Kidney capillary endothelial cell (primary cell): ENCODE measurements at regions not wholly inside any gene's neighbourhood (a gene's known extent, or its start where the extent isn't known, plus 50 kb on each side); places are given as distances from the start of the nearest gene placed in this dataset.

Experiments used
- DNase-seq: peaks from one replicate; pipeline ENCODE4 v3.0.0-alpha.2; 2018; ENCODE audit warnings: low spot score

DNA sequence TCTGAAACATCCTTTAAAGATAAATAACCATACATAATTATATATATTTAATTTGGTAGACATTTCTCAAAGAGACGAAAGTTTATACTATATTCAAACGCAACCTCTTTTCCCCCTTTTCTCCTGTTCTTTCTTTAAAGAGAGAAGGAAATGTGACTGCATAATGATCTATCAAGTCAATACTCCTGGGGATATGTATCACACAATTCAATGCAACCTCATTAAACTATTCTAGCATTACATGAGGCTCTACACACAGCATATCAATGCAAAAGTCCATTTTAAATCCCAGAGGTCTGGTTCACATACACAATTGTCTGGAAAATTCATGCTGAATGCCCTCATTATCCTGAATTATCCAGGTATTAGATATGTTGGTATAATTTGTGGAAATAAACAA, 330.7 kb downstream of the LMX1A start:
- DNase-seq, result no peak

DNA sequence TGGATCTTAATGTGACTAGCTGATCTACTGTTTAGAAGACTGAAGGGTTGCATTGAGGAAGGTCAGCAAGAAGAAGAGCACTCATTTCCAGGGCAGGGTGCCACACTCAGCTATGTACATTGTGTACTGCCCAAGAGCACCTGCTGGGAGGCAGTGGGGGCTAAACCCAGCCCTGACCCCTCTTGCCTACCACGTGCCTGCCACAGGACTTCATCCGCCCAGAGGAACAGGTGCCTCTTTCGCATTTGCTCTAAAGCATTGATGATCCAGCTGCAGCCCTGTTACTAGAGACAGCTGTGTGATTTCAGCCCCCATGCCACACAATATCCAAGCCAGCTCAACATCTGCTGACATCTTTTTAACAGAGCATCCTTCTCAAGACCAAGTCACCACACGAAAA, 341.8 kb downstream of the LMX1A start:
- DNase-seq, result no peak

DNA sequence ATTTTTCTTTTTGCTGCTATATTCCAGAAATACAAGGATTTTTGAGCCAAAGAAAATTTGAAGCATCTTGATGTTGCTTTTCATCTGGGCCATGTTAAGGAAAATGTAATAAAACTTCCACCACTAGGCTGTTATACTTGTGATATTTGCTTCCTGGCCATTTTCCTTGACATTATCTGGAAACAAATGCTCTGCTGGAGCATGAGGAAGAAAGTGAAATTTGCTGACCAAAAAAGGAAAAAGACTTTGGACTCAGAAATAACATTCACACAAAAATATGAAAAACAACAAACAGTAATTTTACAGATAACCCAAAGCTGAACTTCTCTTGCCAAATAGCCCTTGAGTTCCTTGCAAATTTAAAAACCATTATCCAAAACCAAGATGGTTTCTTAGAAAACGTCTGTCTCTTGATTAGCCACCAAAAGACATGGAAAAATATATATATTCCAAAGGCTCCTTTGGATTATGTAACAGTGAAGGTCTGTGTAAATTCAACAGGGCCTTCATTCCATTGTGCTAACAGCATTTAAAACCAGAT, 344.5 kb downstream of the LMX1A start:
- DNase-seq, result no peak

DNA sequence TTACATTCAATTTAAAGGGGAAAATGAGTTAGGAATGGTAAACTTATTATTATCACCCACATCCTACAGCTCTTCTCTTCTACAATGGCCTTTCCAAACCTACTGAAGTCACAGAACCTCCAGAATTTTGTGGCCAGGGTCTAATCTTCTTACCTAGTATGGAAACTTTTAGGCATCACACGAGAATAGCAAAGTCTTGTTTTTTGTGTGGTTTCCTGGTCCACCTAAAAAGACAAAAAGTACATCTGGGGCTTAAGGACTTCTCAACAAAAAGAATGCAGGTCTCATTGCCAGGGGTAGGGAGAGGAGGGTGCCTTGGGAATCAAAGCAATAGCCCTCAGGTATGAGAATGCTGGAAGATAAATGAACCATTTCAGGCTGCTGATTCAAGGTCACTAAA, 345.3 kb downstream of the LMX1A start:
- DNase-seq, result no peak

DNA sequence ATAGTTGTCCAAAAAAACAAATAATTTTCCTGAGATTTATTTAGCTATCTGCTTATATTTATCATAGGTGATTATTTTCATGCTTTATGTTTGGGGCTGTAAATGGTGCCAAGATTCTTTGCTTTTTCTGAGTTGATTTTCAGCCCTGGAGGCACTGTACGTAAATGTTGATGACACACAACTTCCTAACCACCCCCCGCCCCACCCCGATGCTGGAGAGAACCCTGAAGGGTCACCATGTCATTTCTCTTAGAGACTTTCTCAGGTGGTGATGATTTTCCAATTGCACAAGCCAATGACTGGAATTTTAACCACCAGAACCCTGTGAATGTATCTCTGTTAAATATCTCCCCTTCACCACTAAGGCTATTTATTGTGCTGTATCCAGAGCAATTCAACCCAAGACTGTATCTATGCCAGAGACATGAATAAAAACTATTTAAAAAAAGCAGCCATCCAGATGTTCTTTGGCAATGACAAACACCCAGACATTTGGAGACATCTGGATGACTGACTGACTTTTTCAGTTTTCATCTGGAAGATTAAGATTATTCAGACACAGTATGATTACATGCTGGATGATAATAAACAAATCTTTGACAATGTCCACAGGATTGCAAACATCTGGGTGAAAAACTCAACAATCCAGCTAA, 346.0 kb downstream of the LMX1A start:
- no peak for DNase-seq

DNA sequence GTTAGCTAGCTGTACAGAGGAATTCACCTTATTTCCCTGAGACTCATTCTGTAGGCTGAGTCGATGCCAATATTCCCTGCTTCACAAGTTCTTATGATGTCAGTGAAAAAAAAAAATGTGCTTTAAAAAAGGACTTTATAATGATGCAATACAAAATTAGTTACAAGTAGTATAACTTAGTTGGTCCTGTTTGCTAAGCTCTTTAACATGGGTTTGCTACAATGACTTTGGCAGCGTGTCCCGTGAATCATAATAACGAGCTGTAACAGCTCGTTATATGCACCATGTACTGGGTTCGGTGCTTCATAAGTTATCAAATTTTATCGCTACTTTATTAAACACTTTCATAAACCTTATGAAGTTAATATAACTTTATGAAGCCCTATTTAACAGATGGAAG, 349.7 kb downstream of the LMX1A start:
- no peak for DNase-seq

DNA sequence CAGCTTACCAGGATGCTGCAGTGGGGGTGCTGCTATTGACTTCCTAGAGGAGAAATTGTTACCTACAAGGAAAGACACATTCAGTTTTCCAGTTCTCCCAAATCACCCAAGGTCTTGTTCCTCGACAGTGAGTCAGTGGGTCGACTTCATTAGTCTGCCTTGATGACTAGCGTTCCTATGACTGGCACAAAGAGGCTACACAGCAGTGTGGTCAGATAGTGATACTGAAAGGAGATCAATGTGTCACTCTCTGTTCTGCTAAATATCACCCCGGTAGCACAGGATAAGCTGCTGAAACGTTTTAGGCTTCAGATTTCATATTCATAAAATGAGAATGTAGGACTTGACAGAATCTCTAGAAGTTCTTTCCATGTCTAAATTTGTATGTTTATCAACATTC, 357.4 kb downstream of the LMX1A start:
- DNase-seq, result no peak

DNA sequence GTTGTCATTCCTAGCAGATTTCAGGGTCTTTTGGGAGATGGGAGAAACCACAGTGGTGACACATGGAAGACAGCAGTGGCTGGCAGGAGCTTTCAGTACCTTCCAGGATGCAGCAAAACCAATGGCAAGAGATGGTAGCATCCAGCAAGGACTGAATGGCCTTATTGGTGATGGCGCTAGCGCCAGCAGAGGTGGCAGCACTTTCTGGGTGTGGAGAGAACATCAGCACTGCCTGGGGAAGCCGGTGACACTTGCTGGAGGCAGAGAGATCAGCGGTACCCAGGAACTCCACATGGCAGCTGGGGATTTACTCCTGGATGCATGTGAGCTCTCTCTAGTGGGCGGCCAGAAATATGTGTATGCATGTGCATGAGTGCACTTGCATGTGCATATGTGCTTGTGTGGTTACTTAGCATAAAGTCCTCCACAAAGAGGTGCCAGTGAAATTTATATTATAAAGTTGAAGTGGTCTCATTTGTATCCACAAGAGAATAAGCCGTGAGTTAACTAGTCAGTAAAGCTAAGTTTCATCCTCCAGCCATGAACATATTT, 364.7 kb downstream of the LMX1A start:
- DNase-seq, result no peak

DNA sequence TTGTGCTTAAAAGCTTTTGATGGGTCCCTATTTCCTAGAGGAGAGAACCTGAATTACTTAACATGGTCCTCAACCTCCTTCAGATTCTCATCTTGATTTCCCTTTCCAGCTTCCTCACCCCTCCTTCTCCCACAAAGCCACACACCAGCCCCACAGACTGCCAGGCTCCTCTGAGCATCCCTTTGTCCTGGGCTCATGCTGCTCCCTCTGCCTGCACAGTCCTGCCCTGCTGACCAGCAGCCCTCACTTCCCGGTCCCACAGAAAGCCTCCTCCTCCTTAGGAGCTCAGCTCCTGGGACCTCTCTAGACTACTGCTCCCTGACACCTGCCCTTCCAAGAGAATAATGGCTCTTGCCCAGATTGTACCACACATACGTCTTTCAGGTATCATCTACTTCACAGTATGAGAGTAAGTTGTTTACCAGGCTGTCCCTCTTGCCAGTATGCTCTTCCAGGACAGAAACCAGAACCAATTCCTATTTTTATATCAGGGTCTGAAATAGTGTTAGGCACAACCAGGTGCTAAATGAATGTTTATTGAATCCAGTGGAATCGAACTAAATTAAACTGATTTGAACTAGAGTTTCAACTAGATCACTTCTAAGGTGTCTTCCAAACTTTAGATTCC, 373.4 kb downstream of the LMX1A start:
- no peak for DNase-seq

DNA sequence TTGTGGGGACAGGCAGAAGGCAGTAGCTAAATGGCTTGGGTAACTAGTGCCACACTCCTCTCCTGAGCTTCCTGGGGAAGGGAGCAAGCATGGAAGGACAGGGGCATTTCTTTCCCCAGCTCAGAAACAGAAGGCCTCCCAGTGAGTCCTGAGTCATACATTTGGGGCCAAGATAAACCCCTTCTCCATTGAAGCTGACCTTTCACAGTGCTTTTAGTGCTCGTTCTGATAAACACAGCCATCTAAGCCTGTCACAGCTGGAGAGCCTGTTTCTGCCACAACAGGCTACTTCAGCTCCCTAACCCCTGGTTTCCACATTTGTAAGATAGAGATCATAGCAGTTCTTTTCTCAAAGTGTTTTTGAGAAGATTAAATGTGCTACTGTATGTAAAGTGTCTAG, 374.0 kb downstream of the LMX1A start:
- DNase-seq, result no peak

DNA sequence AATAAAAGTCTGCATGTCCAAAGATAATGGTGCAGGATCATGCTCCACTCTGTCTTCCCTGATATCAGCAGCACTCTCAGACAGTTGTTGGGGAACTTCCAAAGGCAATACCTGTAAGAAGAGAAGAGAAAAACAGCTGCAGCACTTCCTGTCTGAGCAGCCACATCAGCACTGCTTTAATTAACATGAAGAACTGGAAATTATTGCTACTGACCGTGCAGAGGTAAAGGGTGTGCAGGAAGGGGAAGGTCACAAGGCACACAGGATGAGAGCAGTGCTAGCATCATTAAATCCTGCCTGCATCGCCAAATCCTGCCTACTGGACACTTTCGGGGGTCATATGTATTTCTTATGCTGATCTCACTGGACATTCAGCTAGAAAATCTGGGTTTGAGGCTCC, 379.0 kb downstream of the LMX1A start:
- DNase-seq, result no peak

DNA sequence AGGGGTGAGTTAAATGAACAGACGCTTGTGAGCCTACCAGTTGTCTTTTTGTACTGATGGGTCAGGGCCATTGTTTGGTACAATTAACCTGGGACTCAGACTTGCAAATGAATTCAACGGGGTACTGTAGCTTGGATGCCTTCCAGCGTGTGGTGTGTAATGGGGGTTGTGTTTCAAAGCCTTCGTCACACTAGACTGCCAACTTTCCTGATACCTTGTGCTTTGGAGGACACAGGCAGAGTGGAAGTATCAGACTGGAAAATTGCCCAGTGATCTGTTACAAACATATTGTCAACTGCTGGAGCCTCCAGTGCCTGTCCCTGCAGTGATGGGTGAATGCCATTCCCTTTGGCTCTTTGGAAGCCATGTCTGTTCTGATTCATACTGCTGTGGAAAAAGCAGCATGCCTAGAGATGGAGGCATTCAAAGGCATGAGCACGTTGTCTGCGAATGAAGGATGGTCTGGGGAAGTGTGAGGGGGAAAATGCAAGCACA, 384.5 kb downstream of the LMX1A start:
- no peak for DNase-seq

DNA sequence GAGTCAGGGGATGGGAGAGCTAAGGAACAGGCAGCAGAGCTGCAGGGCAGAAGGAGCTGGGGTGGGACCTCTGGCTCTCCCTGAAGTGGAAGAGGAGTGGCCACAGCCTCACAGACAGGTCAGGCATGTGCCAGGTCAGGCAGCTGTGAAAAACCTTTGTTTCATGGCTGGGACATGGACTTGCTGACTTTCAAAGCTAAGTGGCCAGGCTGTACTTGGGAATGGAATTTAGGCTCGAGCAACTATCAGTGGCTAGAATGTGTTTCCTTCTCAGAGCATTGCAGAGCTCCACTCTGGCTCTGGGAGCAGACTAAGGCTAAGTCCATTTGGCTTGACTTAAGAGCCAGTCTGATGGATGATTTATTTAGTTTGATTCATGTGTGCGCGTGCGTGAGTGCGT, 385.1 kb downstream of the LMX1A start:
- no peak for DNase-seq

DNA sequence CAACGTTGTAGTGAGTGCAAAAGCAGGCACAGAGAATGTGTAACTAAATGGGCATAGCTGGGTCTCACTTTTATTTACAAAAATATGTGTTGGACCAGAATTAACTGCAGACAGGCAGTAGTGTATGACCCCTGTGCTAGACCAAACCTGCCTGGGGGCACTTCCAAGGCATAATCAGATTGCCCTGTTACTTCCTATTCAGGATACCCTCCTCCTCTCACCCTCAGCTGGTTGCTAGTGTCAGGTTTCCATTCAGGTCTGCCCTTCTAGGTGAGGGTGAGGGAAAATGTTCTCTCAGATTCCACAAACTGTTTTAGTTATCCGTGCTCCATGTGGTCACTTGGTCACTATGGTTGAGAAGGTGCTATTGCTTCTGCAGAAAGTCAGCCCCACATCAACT, 387.3 kb downstream of the LMX1A start:
- DNase-seq, result no peak

DNA sequence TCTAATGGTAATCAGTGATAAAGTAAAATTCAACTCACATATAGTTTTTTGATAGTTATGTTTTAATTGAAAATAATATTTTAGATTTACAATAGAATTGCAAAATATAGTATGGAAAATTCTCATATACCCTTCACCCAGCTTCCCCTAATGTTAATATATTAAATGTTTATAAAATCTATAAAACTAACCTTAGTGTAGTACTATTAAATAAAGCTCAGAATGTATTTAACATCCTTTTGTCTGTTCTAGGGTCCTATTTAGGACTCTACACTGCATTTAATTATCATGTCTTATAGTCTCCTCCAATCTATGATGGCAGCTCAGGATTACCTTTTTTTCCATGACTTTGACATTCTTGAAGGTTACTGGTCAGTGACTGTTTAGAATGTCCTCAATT, 389.2 kb downstream of the LMX1A start:
- no peak for DNase-seq

DNA sequence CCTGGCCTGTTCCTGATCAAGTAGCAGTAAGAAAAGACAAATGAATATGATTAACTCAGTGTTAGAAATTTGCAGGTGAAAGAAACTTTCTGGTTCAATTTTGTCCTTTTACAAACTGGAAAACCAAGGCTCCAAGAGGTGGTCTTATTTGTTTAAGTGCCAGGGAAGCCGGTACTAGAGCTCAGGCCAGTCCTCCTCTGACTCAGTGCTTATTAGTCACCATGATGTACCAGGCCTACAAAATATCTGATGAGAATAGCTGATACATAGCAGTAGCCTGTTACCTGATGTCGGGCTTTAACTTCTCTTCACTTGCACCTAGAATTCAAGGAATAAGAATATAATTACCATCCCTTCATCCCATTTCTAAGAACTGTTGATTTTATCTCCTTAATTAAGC, 394.8 kb downstream of the LMX1A start:
- no peak for DNase-seq

DNA sequence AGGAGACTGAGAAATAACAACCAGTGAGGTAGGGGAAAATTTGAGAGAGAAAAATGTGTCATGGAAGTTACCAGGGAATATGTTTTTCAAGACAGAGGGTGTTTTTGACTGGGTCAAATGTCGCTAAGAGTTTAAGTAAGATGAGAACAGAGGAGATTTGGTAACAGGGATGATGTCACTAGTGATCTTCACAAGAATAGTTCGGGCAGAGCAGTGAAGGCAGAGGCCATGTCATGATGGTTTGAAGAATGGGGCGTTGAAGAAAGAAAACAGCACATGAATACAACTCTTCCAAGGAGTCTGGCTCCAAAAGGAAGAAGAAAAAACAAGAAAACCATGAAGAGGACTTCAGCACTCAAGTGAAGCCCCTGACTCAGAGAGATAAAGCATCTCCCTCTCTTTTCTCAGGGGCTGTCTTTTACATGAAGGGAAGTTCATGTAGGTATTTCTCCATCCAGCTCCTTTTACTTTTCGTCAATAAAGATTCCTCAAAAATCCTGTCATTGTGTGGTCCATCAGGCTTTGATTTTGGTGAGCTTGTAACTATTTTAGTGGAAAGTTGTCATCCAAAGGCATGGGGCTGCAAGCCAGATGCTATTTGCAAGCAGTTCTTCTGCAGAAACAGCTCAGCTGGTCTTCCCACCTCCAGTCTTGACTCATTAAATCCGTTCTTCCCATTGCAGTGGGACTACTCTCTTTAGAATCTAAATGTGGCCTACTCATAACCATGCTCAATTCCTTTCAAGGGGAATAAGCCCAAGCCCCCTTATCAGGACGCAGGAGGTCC, 397.3 kb downstream of the LMX1A start:
- DNase-seq, result no peak

DNA sequence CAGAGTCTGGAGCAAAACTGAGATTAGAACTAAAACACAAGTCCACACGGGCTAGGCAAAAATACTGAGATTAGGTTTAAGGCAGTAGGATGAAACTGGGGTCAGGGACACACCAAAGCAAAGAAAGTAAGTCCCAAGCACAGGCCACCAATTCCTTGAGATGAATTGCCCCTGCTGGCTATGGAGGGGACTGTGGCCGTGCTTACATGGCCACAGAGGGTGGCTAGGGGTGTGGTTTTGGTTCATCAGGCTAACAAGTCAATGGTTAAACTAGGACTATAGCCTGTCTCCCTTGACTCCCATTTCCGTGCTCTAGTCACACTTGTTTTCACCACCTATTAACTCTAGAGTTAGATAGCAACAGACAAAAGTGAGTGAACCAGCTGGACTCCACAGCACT, 394.8 kb downstream of the PBX1 start:
- DNase-seq, result no peak

DNA sequence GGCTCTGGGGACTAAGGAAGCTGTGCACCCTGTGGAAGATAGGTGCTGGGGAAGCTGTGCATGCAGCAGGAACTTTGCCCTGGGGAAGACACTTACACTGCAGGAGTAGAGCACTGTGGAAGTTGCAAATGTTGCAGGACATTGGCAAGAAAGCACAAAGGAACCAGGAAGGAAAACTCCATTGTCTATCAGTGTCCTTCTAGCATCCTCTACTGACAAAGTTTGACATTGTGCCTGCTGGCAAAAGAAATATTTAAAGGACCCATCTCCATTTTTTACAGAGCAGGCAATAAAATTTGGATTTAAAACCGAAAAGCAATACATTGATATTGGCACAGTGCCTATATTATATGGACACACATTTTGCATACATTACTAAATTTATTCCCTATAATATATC, 394.1 kb downstream of the PBX1 start:
- DNase-seq, result no peak

DNA sequence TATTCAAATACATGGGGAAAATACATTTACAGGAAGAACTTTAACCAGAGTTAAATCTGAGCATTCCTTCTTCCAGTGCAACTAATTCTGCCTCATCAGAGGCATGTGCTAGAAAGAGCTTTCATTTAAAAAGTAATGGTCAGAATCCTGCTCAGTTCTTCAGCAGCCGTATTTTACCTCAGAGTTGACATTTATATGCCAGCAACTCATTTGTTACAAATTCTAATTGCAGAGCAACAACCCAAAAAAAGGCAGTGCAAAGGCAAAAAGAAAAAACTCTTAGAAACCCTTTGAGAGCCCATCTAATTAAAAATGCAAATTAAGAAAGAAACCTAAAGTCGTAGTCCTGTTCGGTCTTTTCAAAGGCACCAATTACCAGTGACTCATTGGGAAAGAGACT, 392.5 kb downstream of the PBX1 start:
- DNase-seq, result no peak

DNA sequence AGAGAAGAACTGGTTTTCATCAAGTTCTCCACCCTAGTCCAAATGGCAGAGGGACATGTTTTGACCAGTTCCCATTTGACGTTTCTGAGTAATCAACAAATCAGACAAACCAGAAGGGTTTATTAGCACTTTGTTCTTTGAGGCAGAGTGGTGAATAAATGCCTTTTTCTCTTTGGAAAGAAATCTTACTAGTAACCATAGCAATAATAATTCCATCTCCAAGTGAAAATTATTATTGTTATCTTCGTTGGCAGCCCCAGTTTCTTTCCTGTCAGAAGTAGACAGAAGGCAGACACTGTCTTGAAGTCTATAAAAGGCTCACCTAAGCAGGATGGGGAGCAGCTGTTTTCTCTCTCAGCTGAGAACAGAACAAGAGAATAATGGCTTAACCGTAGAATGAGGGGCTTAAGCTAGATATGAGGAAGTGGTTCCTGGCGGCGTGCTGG, 391.6 kb downstream of the PBX1 start:
- no peak for DNase-seq

DNA sequence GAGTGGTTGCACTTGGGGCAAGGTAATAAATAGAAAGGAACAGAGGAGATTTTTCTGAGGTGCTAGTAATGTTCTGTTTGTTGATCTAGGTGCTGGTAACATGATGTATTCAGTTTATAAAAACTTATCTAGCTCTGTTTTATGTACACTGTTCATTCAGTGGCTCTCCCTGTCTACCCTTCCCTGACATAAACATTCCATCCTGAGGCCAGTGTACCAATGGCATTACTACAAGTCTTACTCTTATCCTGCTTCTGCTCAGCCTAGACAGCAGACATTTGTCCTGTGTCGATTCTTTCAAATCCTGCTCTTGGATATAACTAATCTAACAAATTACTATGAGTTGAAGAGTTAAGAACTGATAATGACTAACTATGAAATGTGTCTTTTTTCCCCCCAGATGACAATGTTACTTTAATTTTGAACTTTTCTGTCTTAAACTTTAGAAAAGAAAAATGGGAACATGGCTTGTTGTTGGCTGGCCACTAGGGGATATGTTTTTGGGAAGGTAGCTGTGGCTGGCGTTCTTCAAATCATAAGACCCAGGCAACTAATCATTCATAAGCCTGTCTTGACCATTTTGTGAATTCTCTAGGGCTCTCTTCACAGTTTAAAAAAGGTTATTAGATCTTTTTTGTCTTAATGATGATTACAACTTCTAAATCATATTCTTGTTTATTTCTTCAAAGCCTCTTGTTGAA, 390.9 kb downstream of the PBX1 start:
- DNase-seq, result no peak
